PC-9 (cell line): ENCODE measurements at regions not wholly inside any gene's neighbourhood (a gene's known extent, or its start where the extent isn't known, plus 50 kb on each side); places are given as distances from the start of the nearest gene placed in this dataset.

Experiments
- EZH2 ChIP-seq: fragments of 200-600 bp; sonication (generic); IDR thresholded peaks from 2 replicates; pipeline ENCODE4 v1.8.0; 2017; ENCODE audit warnings: antibody characterized with exemption, low read depth
- TF ChIP-seq, protein P1 (sequence below): fragments of 200-600 bp; sonication (generic); conservative IDR thresholded peaks from 2 replicates; pipeline ENCODE4 v1.6.1; 2017; ENCODE audit warnings: mixed run types, antibody characterized with exemption, mild to moderate bottlenecking, moderate library complexity

DNA sequence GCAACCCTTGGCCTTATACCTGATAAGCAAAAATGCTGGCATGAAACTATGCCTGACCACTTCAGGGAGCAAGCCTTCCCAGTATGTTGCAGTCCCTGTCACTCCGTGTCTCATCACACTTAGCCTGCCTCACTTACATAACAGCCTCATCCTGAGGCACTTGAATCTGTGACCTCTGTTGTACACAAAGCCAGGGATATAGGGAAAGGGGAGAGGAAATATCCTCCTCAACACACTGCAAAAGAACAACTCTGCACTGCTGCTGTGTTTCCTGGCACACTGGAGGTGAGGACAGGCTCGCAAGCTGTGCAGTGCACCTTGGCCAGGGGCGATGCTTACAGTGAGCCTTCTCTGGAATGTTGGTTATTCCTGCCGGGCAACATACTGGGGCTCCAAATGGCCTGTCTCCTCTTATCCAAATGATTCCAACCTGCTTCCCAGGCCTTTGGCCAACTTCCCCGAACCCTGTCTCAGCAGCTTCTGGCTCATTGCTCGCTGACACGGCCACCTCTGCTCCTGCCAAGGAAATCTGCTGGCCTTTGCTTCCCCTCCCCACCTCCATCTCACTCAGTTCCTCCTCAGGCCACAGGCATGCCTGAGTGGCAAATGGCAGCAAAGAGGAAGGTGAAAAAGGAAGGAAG lies 109.2 kb downstream of the CD47 start:
- TF ChIP-seq, protein P1, sequence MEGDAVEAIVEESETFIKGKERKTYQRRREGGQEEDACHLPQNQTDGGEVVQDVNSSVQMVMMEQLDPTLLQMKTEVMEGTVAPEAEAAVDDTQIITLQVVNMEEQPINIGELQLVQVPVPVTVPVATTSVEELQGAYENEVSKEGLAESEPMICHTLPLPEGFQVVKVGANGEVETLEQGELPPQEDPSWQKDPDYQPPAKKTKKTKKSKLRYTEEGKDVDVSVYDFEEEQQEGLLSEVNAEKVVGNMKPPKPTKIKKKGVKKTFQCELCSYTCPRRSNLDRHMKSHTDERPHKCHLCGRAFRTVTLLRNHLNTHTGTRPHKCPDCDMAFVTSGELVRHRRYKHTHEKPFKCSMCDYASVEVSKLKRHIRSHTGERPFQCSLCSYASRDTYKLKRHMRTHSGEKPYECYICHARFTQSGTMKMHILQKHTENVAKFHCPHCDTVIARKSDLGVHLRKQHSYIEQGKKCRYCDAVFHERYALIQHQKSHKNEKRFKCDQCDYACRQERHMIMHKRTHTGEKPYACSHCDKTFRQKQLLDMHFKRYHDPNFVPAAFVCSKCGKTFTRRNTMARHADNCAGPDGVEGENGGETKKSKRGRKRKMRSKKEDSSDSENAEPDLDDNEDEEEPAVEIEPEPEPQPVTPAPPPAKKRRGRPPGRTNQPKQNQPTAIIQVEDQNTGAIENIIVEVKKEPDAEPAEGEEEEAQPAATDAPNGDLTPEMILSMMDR = no peak
- no peak for TF ChIP-seq EZH2
